ENCODE measurements at regions not wholly inside any gene's neighbourhood (a gene's known extent, or its start where the extent isn't known, plus 50 kb on each side); places are given as distances from the start of the nearest gene placed in this dataset.

DNA sequence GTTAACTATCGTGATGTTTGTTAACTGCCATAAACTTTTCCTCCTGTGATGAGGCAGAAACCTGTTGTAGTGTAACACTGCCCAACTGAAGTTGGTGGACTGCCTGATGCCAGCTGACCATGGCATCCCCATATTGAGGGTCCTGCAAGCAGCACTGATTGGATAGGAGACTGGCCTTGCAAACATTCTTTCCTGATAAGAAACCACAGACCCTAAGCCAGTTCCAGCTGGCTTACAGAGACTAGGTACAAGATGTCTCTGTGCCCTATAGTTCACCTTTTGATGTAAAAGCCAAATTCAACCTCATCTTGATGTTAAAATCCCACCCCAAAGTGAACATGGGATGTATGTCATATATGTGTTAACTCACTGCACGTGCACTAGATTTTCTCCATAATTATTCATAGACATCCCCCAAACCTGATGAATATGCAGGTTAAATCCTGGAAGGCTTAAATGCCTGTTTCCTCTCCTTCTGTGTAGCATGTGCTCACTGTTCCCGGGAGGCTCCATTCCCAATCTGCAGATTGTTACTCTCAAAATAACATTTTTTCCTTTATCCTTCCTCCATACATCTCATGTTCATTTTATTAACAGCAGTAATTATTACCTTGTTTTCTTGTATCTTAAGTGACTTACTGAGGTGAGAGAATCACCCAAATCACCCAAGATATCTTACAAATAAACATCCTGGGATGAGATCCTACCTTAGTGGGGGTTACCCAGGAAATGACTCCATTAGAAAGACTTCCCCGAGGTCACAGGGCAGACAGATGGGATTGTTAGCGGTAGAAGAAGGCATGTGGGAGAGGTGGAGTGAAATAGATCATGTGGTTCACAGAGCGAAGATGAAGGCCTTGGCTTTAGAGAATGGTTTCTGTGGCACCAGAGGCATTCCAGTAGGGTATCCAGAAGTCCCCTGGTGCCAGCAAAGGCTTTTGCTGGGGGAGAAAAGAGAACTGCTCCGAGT lies 566.7 kb downstream of the CCDC171 start:
- H3K4me3 ChIP-seq (replicated peaks; ENCODE audit: low read depth, low read length): no peak overlapping the region
- peak; percentile 64 for DNase-seq (ENCODE audit: extremely low read depth, low read depth)
- TF ChIP-seq, protein P1, sequence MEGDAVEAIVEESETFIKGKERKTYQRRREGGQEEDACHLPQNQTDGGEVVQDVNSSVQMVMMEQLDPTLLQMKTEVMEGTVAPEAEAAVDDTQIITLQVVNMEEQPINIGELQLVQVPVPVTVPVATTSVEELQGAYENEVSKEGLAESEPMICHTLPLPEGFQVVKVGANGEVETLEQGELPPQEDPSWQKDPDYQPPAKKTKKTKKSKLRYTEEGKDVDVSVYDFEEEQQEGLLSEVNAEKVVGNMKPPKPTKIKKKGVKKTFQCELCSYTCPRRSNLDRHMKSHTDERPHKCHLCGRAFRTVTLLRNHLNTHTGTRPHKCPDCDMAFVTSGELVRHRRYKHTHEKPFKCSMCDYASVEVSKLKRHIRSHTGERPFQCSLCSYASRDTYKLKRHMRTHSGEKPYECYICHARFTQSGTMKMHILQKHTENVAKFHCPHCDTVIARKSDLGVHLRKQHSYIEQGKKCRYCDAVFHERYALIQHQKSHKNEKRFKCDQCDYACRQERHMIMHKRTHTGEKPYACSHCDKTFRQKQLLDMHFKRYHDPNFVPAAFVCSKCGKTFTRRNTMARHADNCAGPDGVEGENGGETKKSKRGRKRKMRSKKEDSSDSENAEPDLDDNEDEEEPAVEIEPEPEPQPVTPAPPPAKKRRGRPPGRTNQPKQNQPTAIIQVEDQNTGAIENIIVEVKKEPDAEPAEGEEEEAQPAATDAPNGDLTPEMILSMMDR (IDR thresholded peaks at IDR 0.05; ENCODE audit: low read depth, low read length, missing control alignments): no peak

DNA sequence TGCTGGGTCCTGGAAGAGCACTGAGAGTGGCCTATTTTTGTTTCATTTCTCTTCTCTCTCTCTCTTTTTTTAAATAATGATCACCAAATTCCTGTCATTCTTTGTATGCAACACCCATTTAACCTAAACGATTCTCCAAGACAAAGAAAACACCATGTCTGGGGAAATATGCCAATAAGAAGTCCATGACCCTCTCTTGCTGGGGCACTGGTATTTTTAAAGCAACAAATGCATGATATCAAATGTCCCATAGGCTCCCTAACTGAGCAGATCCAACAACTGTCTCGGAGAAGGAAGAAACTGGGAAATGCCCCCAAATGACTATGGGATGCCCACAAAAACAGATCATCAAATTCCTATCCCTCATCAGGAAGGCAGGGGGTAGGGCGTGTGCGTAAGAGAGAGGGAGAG lies 567.4 kb downstream of the CCDC171 start:
- H3K4me3 ChIP-seq (replicated peaks; ENCODE audit: low read depth, low read length): no peak overlapping the region
- TF ChIP-seq, protein P1 (IDR thresholded peaks at IDR 0.05; ENCODE audit: low read depth, low read length, missing control alignments): no peak
- no peak for DNase-seq (ENCODE audit: extremely low read depth, low read depth)

DNA sequence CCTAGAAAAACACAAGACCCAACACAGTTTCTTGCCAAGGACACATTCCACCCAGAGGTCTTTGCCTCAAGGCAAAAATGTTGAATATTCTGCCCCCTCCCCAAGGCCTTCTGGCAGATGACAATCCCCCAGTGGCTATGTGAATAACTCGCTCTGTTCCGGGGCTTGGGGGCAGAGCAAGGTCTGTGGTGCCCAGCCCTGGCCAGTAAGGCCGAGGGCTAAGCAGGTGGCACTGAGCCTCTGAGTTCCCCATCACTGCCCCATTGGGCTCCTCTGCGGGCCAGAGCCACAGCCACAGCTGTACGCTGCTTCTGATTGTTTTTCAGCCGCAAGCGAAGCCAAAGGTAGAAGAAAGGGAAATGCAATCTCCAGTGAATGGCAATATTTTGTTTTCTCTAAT lies 567.9 kb downstream of the CCDC171 start:
- TF ChIP-seq, protein P1 (IDR thresholded peaks at IDR 0.05; ENCODE audit: low read depth, low read length, missing control alignments): no peak
- H3K4me3 ChIP-seq (replicated peaks; ENCODE audit: low read depth, low read length): no peak overlapping the region
- DNase-seq (ENCODE audit: extremely low read depth, low read depth): no peak

DNA sequence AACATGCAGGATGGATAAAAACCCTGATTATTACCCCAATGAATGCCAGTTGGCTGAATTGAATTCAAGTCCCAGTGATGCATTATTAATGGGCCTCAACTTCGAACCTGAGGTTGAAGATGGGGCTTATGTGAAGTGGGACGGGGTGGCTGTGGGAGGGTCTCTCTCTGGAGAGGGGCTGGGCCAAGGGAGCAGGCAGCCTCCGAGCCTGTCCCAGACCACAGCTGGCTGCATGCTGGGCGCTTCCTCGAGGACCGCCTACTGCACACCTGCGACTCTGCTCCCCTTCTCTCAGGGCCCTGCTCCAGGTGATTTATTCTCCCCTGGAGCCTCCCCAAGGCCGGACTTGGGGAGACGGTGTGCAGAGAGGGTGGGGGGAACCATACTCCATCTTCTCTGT lies 568.3 kb downstream of the CCDC171 start:
- no peak for DNase-seq (ENCODE audit: extremely low read depth, low read depth)
- TF ChIP-seq, protein P1 (IDR thresholded peaks at IDR 0.05; ENCODE audit: low read depth, low read length, missing control alignments): no peak
- H3K4me3 ChIP-seq (replicated peaks; ENCODE audit: low read depth, low read length): no peak overlapping the region

DNA sequence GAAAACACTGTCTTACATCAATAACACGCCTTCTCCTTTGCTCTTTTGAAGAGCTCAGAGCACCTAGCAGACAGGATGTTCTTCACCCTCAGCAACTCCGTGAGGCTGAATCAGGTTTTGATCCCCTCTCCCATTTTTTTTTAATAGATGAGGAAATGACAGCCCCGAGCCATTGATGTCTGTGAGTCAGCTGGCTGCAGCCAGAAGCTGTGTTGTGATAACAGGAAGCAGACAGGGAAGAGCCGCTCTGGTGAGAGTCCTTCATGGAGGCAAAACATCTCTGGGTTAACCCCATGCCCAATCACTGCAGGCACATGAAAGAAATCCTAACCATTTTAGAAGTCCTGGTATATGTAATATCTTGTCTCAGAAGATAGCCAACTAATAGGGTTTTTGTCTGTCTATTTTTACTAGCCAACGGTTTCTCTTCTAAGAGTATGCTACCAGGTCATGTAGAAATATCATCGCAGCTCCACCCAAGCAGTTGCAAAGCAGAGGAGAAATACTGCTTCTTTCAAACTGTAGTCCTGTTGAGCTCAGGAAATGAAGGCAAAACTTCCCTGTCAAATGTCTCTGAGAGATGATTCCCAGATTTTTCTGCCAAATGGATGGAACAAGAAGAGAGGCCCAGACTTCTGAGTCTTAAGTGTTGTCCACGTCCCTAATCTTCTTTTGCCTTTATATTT lies 568.9 kb downstream of the CCDC171 start:
- no peak for DNase-seq (ENCODE audit: extremely low read depth, low read depth)
- H3K4me3 ChIP-seq (replicated peaks; ENCODE audit: low read depth, low read length): no peak overlapping the region
- TF ChIP-seq, protein P1 (IDR thresholded peaks at IDR 0.05; ENCODE audit: low read depth, low read length, missing control alignments): no peak

DNA sequence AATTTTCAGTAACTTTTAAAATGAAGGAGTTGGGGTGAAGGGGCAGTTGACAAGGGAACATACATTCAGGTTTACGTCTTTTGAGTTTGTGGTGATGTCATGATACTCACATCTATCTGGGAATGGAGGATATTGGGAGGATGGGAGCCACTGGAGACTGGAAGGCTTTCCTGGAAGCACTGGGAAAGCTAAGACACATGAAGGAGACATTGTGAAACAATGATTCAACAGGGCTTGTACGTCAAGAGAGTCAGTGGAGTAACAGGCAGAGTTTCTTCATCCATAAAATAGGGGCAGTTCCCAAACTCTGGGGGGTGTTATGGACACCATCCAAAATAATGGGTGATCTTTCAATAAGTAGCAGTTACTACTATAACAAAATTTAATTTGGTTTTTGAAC lies 572.8 kb downstream of the CCDC171 start:
- DNase-seq (ENCODE audit: extremely low read depth, low read depth): no peak
- no peak overlapping the region for H3K4me3 ChIP-seq (replicated peaks; ENCODE audit: low read depth, low read length)
- TF ChIP-seq, protein P1 (IDR thresholded peaks at IDR 0.05; ENCODE audit: low read depth, low read length, missing control alignments): no peak
